ENCODE measurements at regions not wholly inside any gene's neighbourhood (a gene's known extent, or its start where the extent isn't known, plus 50 kb on each side); places are given as distances from the start of the nearest gene placed in this dataset.
"Not testable (repeated sequence)": the region's sequence is repeated elsewhere in the genome, so short reads cannot be mapped to it uniquely, and the experiment has no call there.

- no peak for DNase-seq
Measured at GRCh38 chr12:69131077-69131476, 108.3 kb upstream of the CPSF6 start.

- no peak for DNase-seq
Measured at GRCh38 chr12:69136931-69137613, 102.3 kb upstream of the CPSF6 start.

- DNase-seq = no peak
Measured at GRCh38 chr12:69141074-69141473, 98.3 kb upstream of the CPSF6 start.

GRCh38 chr12:69149270-69149669 lies 90.1 kb upstream of the CPSF6 start:
- DNase-seq = no peak

GRCh38 chr12:69150083-69150795 lies 89.1 kb upstream of the CPSF6 start:
- DNase-seq = no peak

- DNase-seq = no peak
Measured at GRCh38 chr12:69150796-69151127, 88.6 kb upstream of the CPSF6 start.

- no peak for DNase-seq
Measured at GRCh38 chr12:69151254-69151764, 88.1 kb upstream of the CPSF6 start.

GRCh38 chr12:69154585-69155363 lies 84.6 kb upstream of the CPSF6 start:
- peak in 1 of 2 experiments; percentile 56 for DNase-seq

GRCh38 chr12:69157023-69157655 lies 82.2 kb upstream of the CPSF6 start:
- peak; percentile 35 to 66 for DNase-seq

- DNase-seq = no peak
Measured at GRCh38 chr12:69161829-69162228, 77.5 kb upstream of the CPSF6 start.

- no peak for DNase-seq
Measured at GRCh38 chr12:69163681-69164362, 75.5 kb upstream of the CPSF6 start.

GRCh38 chr12:69167648-69168165 lies 71.7 kb upstream of the CPSF6 start:
- DNase-seq = no peak

GRCh38 chr12:69168363-69168762 lies 71.0 kb upstream of the CPSF6 start:
- no peak for DNase-seq

GRCh38 chr12:69168828-69169227 lies 70.5 kb upstream of the CPSF6 start:
- DNase-seq = no peak

- DNase-seq = no peak
Measured at GRCh38 chr12:69170293-69170692, 69.1 kb upstream of the CPSF6 start.

- no peak for DNase-seq
Measured at GRCh38 chr12:69171881-69172280, 67.5 kb upstream of the CPSF6 start.

- DNase-seq = no peak
Measured at GRCh38 chr12:69172491-69172890, 66.9 kb upstream of the CPSF6 start.

- no peak for DNase-seq
Measured at GRCh38 chr12:69173368-69173767, 66.0 kb upstream of the CPSF6 start.

GRCh38 chr12:69179786-69180185 lies 59.6 kb upstream of the CPSF6 start:
- DNase-seq = no peak

GRCh38 chr12:69187572-69187971 lies 51.8 kb upstream of the CPSF6 start:
- DNase-seq = not testable (repeated sequence)

GRCh38 chr12:69189378-69189978 lies 49.9 kb upstream of the CPSF6 start:
- DNase-seq = no peak
